ENCODE measurements at regions not wholly inside any gene's neighbourhood (a gene's known extent, or its start where the extent isn't known, plus 50 kb on each side); places are given as distances from the start of the nearest gene placed in this dataset.
"Not testable (repeated sequence)": the region's sequence is repeated elsewhere in the genome, so short reads cannot be mapped to it uniquely, and the experiment has no call there.

- Histone ChIP-seq H3K9me3 (no peaks in the 10 kb centered on the region), H3K36me3 (no peaks in the 10 kb centered on the region), H3K27ac (no peak overlapping the region), H3K27me3 (replicated peaks; ENCODE audit: insufficient read depth) (no peaks in the 10 kb centered on the region), H3K4me3 (no peak overlapping the region), H3K4me1 (replicated peaks) (no peaks in the 10 kb centered on the region)
- no peak for TF ChIP-seq POLR2AphosphoS5 (IDR thresholded peaks at IDR 0.05)
- no peak for TF ChIP-seq POLR2A (IDR thresholded peaks at IDR 0.05)
- TF ChIP-seq CTCF (IDR thresholded peaks at IDR 0.05), result no peak
- intact Hi-C loops (cut with DNase I), result no loop called here
- 93% methylated on average over 6 of the region's 6 CpGs for WGBS
- no peak for DNase-seq (ENCODE audit: low spot score)
Measured at GRCh38 chr7:112540839-112541577, 60.2 kb downstream of the LSMEM1 start.

- no peaks in the 10 kb centered on the region for H3K27me3 ChIP-seq (replicated peaks; ENCODE audit: insufficient read depth)
- no peak for DNase-seq (ENCODE audit: low spot score)
- H3K4me3 ChIP-seq, result no peak overlapping the region
- no peak overlapping the region for H3K27ac ChIP-seq
- H3K36me3 ChIP-seq, result no peaks in the 10 kb centered on the region
- TF ChIP-seq POLR2A (IDR thresholded peaks at IDR 0.05), result no peak
- no peak for TF ChIP-seq CTCF (IDR thresholded peaks at IDR 0.05)
- no peak for TF ChIP-seq POLR2AphosphoS5 (IDR thresholded peaks at IDR 0.05)
- no peaks in the 10 kb centered on the region for H3K4me1 ChIP-seq (replicated peaks)
- H3K9me3 ChIP-seq, result no peaks in the 10 kb centered on the region
- 89% methylated on average over 23 of the region's 25 CpGs for WGBS
- intact Hi-C loops (cut with DNase I), result no loop called here
Measured at GRCh38 chr7:112546723-112547513, 66.1 kb downstream of the LSMEM1 start.

GRCh38 chr7:112547916-112548315, 67.1 kb downstream of the LSMEM1 start:
- DNase-seq (ENCODE audit: low spot score), result no peak

GRCh38 chr7:112550468-112551060, 69.8 kb downstream of the LSMEM1 start:
- peak; percentile 26 for DNase-seq (ENCODE audit: low spot score)
- TF ChIP-seq POLR2A (IDR thresholded peaks at IDR 0.05) (no peak), CTCF (IDR thresholded peaks at IDR 0.05) (peak; percentile 49 to 88 (median 80))
- WGBS, result 19% methylated on average over 2 of the region's 2 CpGs
- Histone ChIP-seq H3K4me1 (replicated peaks) (no peaks in the 10 kb centered on the region), H3K4me3 (no peak overlapping the region), H3K27me3 (replicated peaks; ENCODE audit: insufficient read depth) (no peaks in the 10 kb centered on the region), H3K36me3 (no peaks in the 10 kb centered on the region), H3K27ac (no peak overlapping the region), H3K9me3 (no peaks in the 10 kb centered on the region)
- intact Hi-C loops (cut with DNase I), result loop anchor here (5.0 kb wide), 1 partner anchor 872 kb away; no protein-coding TSS in a partner anchor

More at GRCh38 chr7:112547916-112548315, 67.1 kb downstream of the LSMEM1 start:
- Histone ChIP-seq H3K4me3 (no peak overlapping the region), H3K27ac (no peak overlapping the region), H3K36me3 (no peaks in the 10 kb centered on the region), H3K27me3 (replicated peaks; ENCODE audit: insufficient read depth) (no peaks in the 10 kb centered on the region), H3K4me1 (replicated peaks) (no peaks in the 10 kb centered on the region), H3K9me3 (no peaks in the 10 kb centered on the region)
- no peak for TF ChIP-seq POLR2AphosphoS5 (IDR thresholded peaks at IDR 0.05)
- no peak for TF ChIP-seq POLR2A (IDR thresholded peaks at IDR 0.05)
- no peak for TF ChIP-seq CTCF (IDR thresholded peaks at IDR 0.05)
- intact Hi-C loops (cut with DNase I), result no loop called here
- WGBS, result 87% methylated on average over 2 of the region's 2 CpGs

- H3K36me3 ChIP-seq; H3K4me3 ChIP-seq; H3K27me3 ChIP-seq (replicated peaks; ENCODE audit: insufficient read depth); DNase-seq (ENCODE audit: low spot score); H3K9me3 ChIP-seq; H3K4me1 ChIP-seq (replicated peaks); H3K27ac ChIP-seq: not testable (repeated sequence)
- WGBS, result 97% methylated on average over 21 of the region's 30 CpGs
- intact Hi-C loops (cut with DNase I), result loop anchor here (5.0 kb wide), 1 partner anchor 871 kb away; no protein-coding TSS in a partner anchor
Measured at GRCh38 chr7:112551521-112551920, 70.7 kb downstream of the LSMEM1 start.

Measured in prostate gland (tissue), 2 donors.